GM12878 (cell line): ENCODE measurements at regions not wholly inside any gene's neighbourhood (a gene's known extent, or its start where the extent isn't known, plus 50 kb on each side); places are given as distances from the start of the nearest gene placed in this dataset.

Experiments used
- ATAC-seq: fragments of 200-7000 bp; cut with Tn5 transposase; 3 replicates; pipeline ENCODE4 v1.9.1; 2020; ENCODE audit warnings: mild to moderate bottlenecking, moderate library complexity
- BruUV-seq: library from RNA; stranded (reverse); fragments of 400-500 nt; replicated peaks from 2 replicates; lab custom pipeline; 2021; lab: Mats Ljungman, UMichigan
- CTCF ChIA-PET: fragments of 300-600 bp; sonication (Branson Sonifier 250); formaldehyde crosslinking; extraction: SDS; loops from one replicate; lab custom pipeline; 2021; ENCODE audit warnings: inconsistent platforms; lab: Yijun Ruan, JAX
- POLR2A ChIA-PET: fragments of 350-600 bp; formaldehyde crosslinking; extraction: SDS; loops from one replicate; lab custom pipeline; 2021; ENCODE audit warnings: inconsistent platforms; lab: Charles Lee
- RAD21 ChIA-PET: fragments of 300-600 bp; sonication (Branson Sonifier 250); formaldehyde crosslinking; loops from one replicate; lab custom pipeline; 2023; ENCODE audit warnings: antibody characterized with exemption; ENCODE audit not compliant: unreplicated experiment; lab: Charles Lee
- SMC1A ChIA-PET: fragments of 300-600 bp; sonication (Branson Sonifier 250); formaldehyde crosslinking; loops from one replicate; lab custom pipeline; 2023; ENCODE audit not compliant: unreplicated experiment, uncharacterized antibody; lab: Charles Lee
- DNase-seq: peaks from one replicate; pipeline ENCODE4 v3.0.0-alpha.2; 2011; ENCODE audit warnings: low read depth, low spot score
- FAIRE-seq: peaks from 3 replicates; lab custom pipeline; 2011; peaks lifted over from hg19 to GRCh38; lab: Jason Lieb, UNC
- H2AFZ ChIP-seq: 2 replicates; pipeline ENCODE4 v1.6.0; 2011; ENCODE audit warnings: low read depth, low read length, control low read depth; ENCODE audit not compliant: control insufficient read depth
- H3K27ac ChIP-seq: 2 replicates; pipeline ENCODE4 v1.5.1; 2011; ENCODE audit warnings: control low read depth; ENCODE audit not compliant: control insufficient read depth, insufficient read depth
- H3K27me3 ChIP-seq, 2 experiments: replicated peaks in 1 of 2; 2 replicates each; pipeline versions ENCODE4 v1.6.0 to v1.6.1; 2011; ENCODE audit warnings: low read length in 1 of 2; ENCODE audit not compliant: control insufficient read depth in 2 of 2, insufficient read depth in 2 of 2
- H3K36me3 ChIP-seq, 2 experiments: 2 replicates each; pipeline ENCODE4 v1.5.1; 2011; ENCODE audit warnings: low read length in 1 of 2; ENCODE audit not compliant: control insufficient read depth in 2 of 2, insufficient read depth in 2 of 2
- H3K4me1 ChIP-seq: 2 replicates; pipeline ENCODE4 v1.6.1; 2011; ENCODE audit warnings: mild to moderate bottlenecking, low read length, moderate library complexity, mixed read lengths; ENCODE audit not compliant: control insufficient read depth, insufficient read depth
- H3K4me2 ChIP-seq: 2 replicates; pipeline ENCODE4 v1.6.0; 2011; ENCODE audit warnings: control low read depth; ENCODE audit not compliant: control insufficient read depth, insufficient read depth
- H3K4me3 ChIP-seq: fragments of 200-600 bp; sonication (generic); 2 replicates; pipeline ENCODE4 v1.5.1; 2016
- H3K79me2 ChIP-seq: 2 replicates; pipeline ENCODE4 v1.6.0; 2011; ENCODE audit warnings: low read length; ENCODE audit not compliant: control insufficient read depth, insufficient read depth
- H3K9ac ChIP-seq: 2 replicates; pipeline ENCODE4 v1.8.0; 2011; ENCODE audit warnings: low read length, control low read depth, mixed read lengths; ENCODE audit not compliant: control insufficient read depth, insufficient read depth
- H3K9me3 ChIP-seq: replicated peaks from 3 replicates; pipeline ENCODE4 v1.5.1; 2011; ENCODE audit warnings: mild to moderate bottlenecking, low read length; ENCODE audit not compliant: control insufficient read depth, insufficient read depth
- H4K20me1 ChIP-seq: 2 replicates; pipeline ENCODE4 v1.6.0; 2011; ENCODE audit not compliant: control insufficient read depth, insufficient read depth
- BCL3 ChIP-seq: IDR thresholded peaks from 2 replicates; pipeline ENCODE4 v1.6.1; 2011; ENCODE audit warnings: borderline replicate concordance, low read depth, mild to moderate bottlenecking, moderate library complexity, low read length; ENCODE audit not compliant: insufficient read depth, poor library complexity, severe bottlenecking
- CBX5 ChIP-seq: sonication (generic); IDR thresholded peaks from 2 replicates; pipeline ENCODE4 v1.6.1; 2016; ENCODE audit warnings: low read depth, moderate library complexity, mild to moderate bottlenecking, inconsistent platforms
- EZH2 ChIP-seq: IDR thresholded peaks from 2 replicates; pipeline ENCODE4 v1.6.1; 2012; ENCODE audit warnings: low read depth, mild to moderate bottlenecking, control low read depth, inconsistent platforms, low read length, borderline replicate concordance; ENCODE audit not compliant: control insufficient read depth
- JUND ChIP-seq: IDR thresholded peaks from 2 replicates; pipeline ENCODE4 v1.6.1; 2012; ENCODE audit warnings: low read depth, mild to moderate bottlenecking, low read length, improper control_type of control experiment, moderate library complexity
- MAX ChIP-seq: IDR thresholded peaks from 2 replicates; pipeline ENCODE4 v1.6.1; 2012; ENCODE audit warnings: low read depth, low read length, improper control_type of control experiment
- MTA3 ChIP-seq: IDR thresholded peaks from 2 replicates; pipeline ENCODE4 v1.6.1; 2012; ENCODE audit warnings: low read length, inconsistent platforms, borderline replicate concordance
- MXI1 ChIP-seq: fragments of 150-350 bp; IDR thresholded peaks from 2 replicates; pipeline ENCODE4 v1.6.1; 2011; ENCODE audit warnings: low read depth, mild to moderate bottlenecking, inconsistent platforms, low read length, improper control_type of control experiment
- NRF1 ChIP-seq: conservative IDR thresholded peaks from 2 replicates; pipeline ENCODE4 v1.6.1; 2011; ENCODE audit warnings: mild to moderate bottlenecking, low read depth, low read length, improper control_type of control experiment
- PAX8 ChIP-seq: fragments of 450-650 bp; IDR thresholded peaks from 2 replicates; pipeline ENCODE4 v1.6.1; 2017; ENCODE audit warnings: mild to moderate bottlenecking, moderate library complexity
- SMAD1 ChIP-seq: fragments of 450-650 bp; IDR thresholded peaks from 2 replicates; pipeline ENCODE4 v1.6.1; 2018; ENCODE audit warnings: mild to moderate bottlenecking, low read depth; ENCODE audit not compliant: partially characterized antibody
- SREBF1 ChIP-seq: IDR thresholded peaks from 2 replicates; pipeline ENCODE4 v1.6.1; 2012; ENCODE audit warnings: mild to moderate bottlenecking, low read length
- SRF ChIP-seq, 2 experiments: IDR thresholded peaks; 2 replicates each; pipeline ENCODE4 v1.6.1; 2011; ENCODE audit warnings: low read depth in 2 of 2, low read length in 2 of 2, mild to moderate bottlenecking in 1 of 2, moderate library complexity in 1 of 2
- STAT1 ChIP-seq: fragments of 450-650 bp; conservative IDR thresholded peaks from 2 replicates; pipeline ENCODE4 v1.6.1; 2014; ENCODE audit warnings: antibody characterized with exemption, mild to moderate bottlenecking
- TARDBP ChIP-seq: IDR thresholded peaks from 2 replicates; pipeline ENCODE4 v1.6.1; 2016; ENCODE audit warnings: borderline replicate concordance
- WRNIP1 ChIP-seq: IDR thresholded peaks from 2 replicates; pipeline ENCODE4 v1.6.1; 2011; ENCODE audit warnings: low read depth, low read length, improper control_type of control experiment, borderline replicate concordance
- ZNF592 ChIP-seq: fragments of 450-650 bp; IDR thresholded peaks from 2 replicates; pipeline ENCODE4 v1.6.1; 2017; ENCODE audit warnings: mild to moderate bottlenecking, moderate library complexity
- WGBS: methylation state at CpG from one replicate; pipeline ENCODE4 v1.1.6; 2016; ENCODE audit warnings: low lambda C conversion rate; ENCODE audit not compliant: insufficient replicate concordance, insufficient coverage; ENCODE audit errors: missing lambda C conversion rate; 5-methylcytosine and 5-hydroxymethylcytosine counted together
- in situ Hi-C: fragments of 300-500 bp; cut with MboI; formaldehyde crosslinking; loops from 9 replicates; pipeline ENCODE4 v1.14.3; 2018; ENCODE audit warnings: mixed read lengths
- intact Hi-C: fragments of 100-400 bp; cut with micrococcal nuclease; formaldehyde crosslinking; loops from one replicate; pipeline ENCODE4 v1.14.2; 2022; ENCODE audit not compliant: unreplicated experiment

- no peak for FAIRE-seq
- 0% methylated on average over 2 of the region's 2 CpGs for WGBS
Measured at GRCh38 chr21:27534206-27534605, 567.3 kb upstream of the ADAMTS5 start.

GRCh38 chr21:27532076-27532475, 565.2 kb upstream of the ADAMTS5 start:
- Histone ChIP-seq H3K9me3 (no peaks in the 10 kb centered on the region), H3K4me2 (no peak overlapping the region), H3K27me3 (no peaks in the 10 kb centered on the region), H3K79me2 (no peaks in the 10 kb centered on the region), H2AFZ (no peak overlapping the region), H3K9ac (no peak overlapping the region), H3K27ac (no peak overlapping the region), H3K4me3 (no peak overlapping the region), H3K36me3 (no peaks in the 10 kb centered on the region), H3K4me1 (no peaks in the 10 kb centered on the region), H4K20me1 (no peaks in the 10 kb centered on the region)
- ChIA-PET CTCF (no interaction called here), SMC1A (no interaction called here), POLR2A (no interaction called here), RAD21 (no interaction called here)
- no TSS peak for BruUV-seq
- intact Hi-C loops (no loop called here), in situ Hi-C loops (no loop called here)
- ATAC-seq (no peak), FAIRE-seq (no peak), DNase-seq (no peak)
- 39% methylated on average over 6 of the region's 6 CpGs for whole genome bisulfite sequencing
- TF ChIP-seq EZH2 (no peak), MAX (no peak), SREBF1 (no peak), SRF (IDR thresholded peaks at IDR 0.05; ENCODE audit: low read depth in 2 of 2, low read length in 2 of 2) (no peak), JUND (no peak), TARDBP (no peak), STAT1 (no peak), ZNF592 (no peak)

More at GRCh38 chr21:27534206-27534605, 567.3 kb upstream of the ADAMTS5 start:
- Histone ChIP-seq H3K4me2 (no peak overlapping the region), H3K36me3 (no peaks in the 10 kb centered on the region), H3K9ac (no peak overlapping the region), H3K4me1 (no peaks in the 10 kb centered on the region), H3K4me3 (no peak overlapping the region), H3K9me3 (no peaks in the 10 kb centered on the region), H2AFZ (no peak overlapping the region), H3K79me2 (no peaks in the 10 kb centered on the region), H4K20me1 (no peaks in the 10 kb centered on the region), H3K27me3 (no peaks in the 10 kb centered on the region), H3K27ac (no peak overlapping the region)
- ATAC-seq, result no peak
- ChIA-PET POLR2A (no interaction called here), SMC1A (no interaction called here), RAD21 (no interaction called here), CTCF (no interaction called here)
- no peak for DNase-seq
- TF ChIP-seq MTA3 (no peak), SMAD1 (no peak), BCL3 (no peak), MXI1 (no peak), CBX5 (no peak), WRNIP1 (no peak), PAX8 (no peak), NRF1 (no peak), SREBF1 (no peak)
- BruUV-seq, result no TSS peak
- intact Hi-C loops, result no loop called here
- in situ Hi-C loops, result no loop called here
